Skeletal muscle satellite cell (primary cell): ENCODE measurements at regions not wholly inside any gene's neighbourhood (a gene's known extent, or its start where the extent isn't known, plus 50 kb on each side); places are given as distances from the start of the nearest gene placed in this dataset.
"Not testable (repeated sequence)": the region's sequence is repeated elsewhere in the genome, so short reads cannot be mapped to it uniquely, and the experiment has no call there.

Experiments
- H3K27me3 ChIP-seq: 2 replicates; pipeline ENCODE4 v1.7.0; 2013; ENCODE audit warnings: low read length; ENCODE audit not compliant: control insufficient read depth, insufficient read depth
- H3K36me3 ChIP-seq: 2 replicates; pipeline ENCODE4 v1.7.0; 2013; ENCODE audit warnings: mild to moderate bottlenecking, control low read depth, low read length; ENCODE audit not compliant: insufficient read depth
- H3K4me1 ChIP-seq: 2 replicates; pipeline ENCODE4 v1.7.0; 2013; ENCODE audit warnings: low read length; ENCODE audit not compliant: control insufficient read depth, insufficient read depth
- H3K4me2 ChIP-seq: 2 replicates; pipeline ENCODE4 v1.7.0; 2013; ENCODE audit warnings: mild to moderate bottlenecking, low read length
- H3K4me3 ChIP-seq: 2 replicates; pipeline ENCODE4 v1.7.0; 2013; ENCODE audit warnings: low read length
- H3K9ac ChIP-seq: 2 replicates; pipeline ENCODE4 v1.7.0; 2013; ENCODE audit warnings: mild to moderate bottlenecking, low read depth, low read length, moderate library complexity
- H3K9me3 ChIP-seq: replicated peaks from 2 replicates; pipeline ENCODE4 v1.7.0; 2013; ENCODE audit warnings: mild to moderate bottlenecking, control low read depth, low read length

DNA sequence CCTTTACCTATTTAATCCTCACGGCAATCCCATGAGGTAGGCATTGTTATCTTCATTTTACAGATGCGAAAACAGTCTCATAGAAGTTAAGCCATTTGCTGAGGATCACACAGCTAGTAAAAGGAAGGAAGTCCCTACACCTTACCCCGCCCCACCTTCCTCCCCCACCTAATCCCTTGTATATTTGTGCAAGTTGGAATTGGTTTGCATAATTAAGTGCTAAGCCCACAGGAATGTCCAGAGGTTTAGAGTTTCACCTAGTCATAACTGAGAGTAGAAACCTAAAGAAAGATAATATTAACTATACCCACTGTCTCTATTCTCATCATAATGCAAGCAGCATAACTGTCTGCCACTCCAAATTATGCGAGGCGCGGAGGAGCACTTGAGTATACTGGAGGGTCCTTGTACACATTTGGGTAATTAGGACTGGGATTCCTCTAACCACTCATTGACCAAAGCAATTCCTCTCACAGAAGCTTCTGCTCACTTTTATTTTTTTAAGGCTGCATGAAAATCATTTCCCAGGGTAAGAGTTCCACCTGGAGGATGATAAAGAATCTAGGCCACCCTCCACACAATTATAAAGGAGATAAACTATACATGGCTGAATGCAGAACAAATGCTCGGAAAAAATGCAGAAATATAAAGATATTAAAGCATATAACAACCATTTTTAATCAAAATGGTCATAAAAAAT lies 199.9 kb downstream of the FAM181B start:
- no peaks in the 10 kb centered on the region for H3K9me3 ChIP-seq
- H3K4me2 ChIP-seq: no peak overlapping the region

GRCh38 chr11:82529936-82530335 lies 203.7 kb downstream of the FAM181B start:
- no peaks in the 10 kb centered on the region for H3K4me1 ChIP-seq
- no peaks in the 10 kb centered on the region for H3K27me3 ChIP-seq
- H3K9ac ChIP-seq: no peak overlapping the region
- no peak overlapping the region for H3K4me2 ChIP-seq
- no peaks in the 10 kb centered on the region for H3K9me3 ChIP-seq
- H3K36me3 ChIP-seq: no peaks in the 10 kb centered on the region
- no peak overlapping the region for H3K4me3 ChIP-seq

More for the DNA sequence above, 199.9 kb downstream of the FAM181B start:
- Histone ChIP-seq H3K27me3 (no peaks in the 10 kb centered on the region), H3K4me1 (no peaks in the 10 kb centered on the region), H3K4me3 (no peak overlapping the region), H3K36me3 (no peaks in the 10 kb centered on the region), H3K9ac (no peak overlapping the region)

GRCh38 chr11:82527081-82527584 lies 206.5 kb downstream of the FAM181B start:
- Histone ChIP-seq H3K4me1 (no peaks in the 10 kb centered on the region), H3K4me3 (no peak overlapping the region), H3K4me2 (no peak overlapping the region), H3K27me3 (no peaks in the 10 kb centered on the region), H3K9me3 (no peaks in the 10 kb centered on the region), H3K9ac (no peak overlapping the region), H3K36me3 (no peaks in the 10 kb centered on the region)

DNA sequence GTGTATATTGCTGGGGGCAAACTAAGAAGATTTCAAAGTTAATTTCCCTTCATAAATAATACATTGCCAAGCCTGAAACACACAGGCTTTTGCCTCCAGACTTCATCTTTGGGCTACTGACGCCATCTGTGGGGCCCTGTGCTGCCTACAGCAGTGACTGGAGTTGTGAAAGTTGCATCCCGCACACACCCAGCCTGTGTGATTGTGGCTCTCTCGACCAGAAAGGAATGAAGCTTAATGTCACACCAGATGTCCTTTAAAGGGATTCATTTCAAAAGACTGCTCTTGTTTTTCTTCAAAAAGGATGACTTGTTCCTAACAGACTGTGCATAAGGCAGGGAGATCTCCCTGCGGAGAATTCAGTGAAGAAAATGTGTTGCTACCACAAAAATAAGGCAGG lies 210.5 kb downstream of the FAM181B start:
- Histone ChIP-seq H3K4me3 (no peak overlapping the region), H3K9ac (no peak overlapping the region), H3K36me3 (no peaks in the 10 kb centered on the region), H3K9me3 (no peaks in the 10 kb centered on the region), H3K4me2 (no peak overlapping the region), H3K4me1 (peaks cover 7% of the 10 kb centered on the region), H3K27me3 (no peaks in the 10 kb centered on the region)

DNA sequence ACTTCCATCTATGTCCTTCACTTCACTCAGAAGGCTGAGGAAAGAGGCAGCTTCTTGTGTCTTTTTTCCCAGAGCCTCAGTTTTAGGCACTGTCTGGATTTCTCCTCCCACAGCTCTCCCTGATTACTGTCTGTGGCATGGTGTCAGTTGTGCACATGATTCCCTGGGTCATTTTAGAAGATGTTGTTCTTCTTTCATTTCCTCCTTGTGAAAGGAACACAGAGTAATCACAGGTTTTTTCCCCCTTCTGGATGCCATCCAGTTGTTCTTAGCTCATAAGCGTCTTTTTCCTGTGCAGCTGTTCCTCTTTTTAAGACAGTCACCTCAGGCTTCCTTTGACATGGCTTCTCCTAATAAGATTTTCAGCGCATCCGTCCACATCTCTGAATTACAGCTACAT lies 212.2 kb downstream of the FAM181B start:
- no peak overlapping the region for H3K4me2 ChIP-seq
- H3K9ac ChIP-seq: no peak overlapping the region
- H3K9me3 ChIP-seq: no peaks in the 10 kb centered on the region
- H3K4me3 ChIP-seq: no peak overlapping the region
- no peaks in the 10 kb centered on the region for H3K36me3 ChIP-seq
- H3K27me3 ChIP-seq: no peaks in the 10 kb centered on the region
- peaks cover 7% of the 10 kb centered on the region for H3K4me1 ChIP-seq

DNA sequence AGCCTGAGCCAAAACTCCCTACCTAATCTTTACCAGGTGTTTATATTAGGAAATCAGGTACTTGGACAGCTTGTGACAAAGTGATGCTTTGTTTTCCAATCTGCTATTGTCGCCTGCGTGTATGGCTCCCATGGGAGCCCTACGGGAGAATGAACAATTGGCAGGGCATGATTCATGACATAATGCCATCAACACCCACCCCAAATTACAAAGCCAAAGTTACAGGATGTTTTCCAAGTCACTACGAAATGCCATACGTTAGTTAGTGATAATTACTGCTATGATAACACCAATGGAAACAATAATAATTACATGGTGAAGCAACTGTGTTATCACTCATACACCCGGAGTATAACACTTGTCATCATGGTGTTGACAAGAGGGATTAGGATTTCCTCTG lies 226.4 kb downstream of the FAM181B start:
- H3K4me2 ChIP-seq: no peak overlapping the region
- no peaks in the 10 kb centered on the region for H3K36me3 ChIP-seq
- H3K4me1 ChIP-seq: no peaks in the 10 kb centered on the region
- no peaks in the 10 kb centered on the region for H3K27me3 ChIP-seq
- no peak overlapping the region for H3K9ac ChIP-seq
- no peak overlapping the region for H3K4me3 ChIP-seq
- no peaks in the 10 kb centered on the region for H3K9me3 ChIP-seq

DNA sequence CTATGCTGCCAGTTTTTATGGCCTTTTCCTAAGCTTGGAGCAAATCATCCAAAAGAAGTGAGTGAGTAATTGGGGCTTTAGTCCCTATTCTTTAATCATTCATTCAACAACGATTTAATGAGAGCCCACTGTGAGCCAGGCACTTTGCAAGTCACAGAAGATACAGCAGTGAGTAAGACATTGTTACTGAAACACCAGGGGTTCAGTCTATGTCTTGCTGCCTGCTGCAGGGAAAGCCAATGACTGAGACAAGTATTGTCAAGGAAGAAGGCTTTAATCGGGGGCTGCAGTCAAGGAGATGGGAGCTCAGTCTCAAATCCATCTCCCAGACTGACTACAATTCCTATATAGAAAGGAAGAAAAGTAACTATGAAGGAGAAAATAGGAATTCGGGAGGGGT lies 228.3 kb downstream of the FAM181B start:
- H3K4me3 ChIP-seq: no peak overlapping the region
- no peak overlapping the region for H3K9ac ChIP-seq
- H3K4me2 ChIP-seq: no peak overlapping the region
- no peaks in the 10 kb centered on the region for H3K9me3 ChIP-seq
- no peaks in the 10 kb centered on the region for H3K36me3 ChIP-seq
- no peaks in the 10 kb centered on the region for H3K27me3 ChIP-seq
- no peaks in the 10 kb centered on the region for H3K4me1 ChIP-seq

DNA sequence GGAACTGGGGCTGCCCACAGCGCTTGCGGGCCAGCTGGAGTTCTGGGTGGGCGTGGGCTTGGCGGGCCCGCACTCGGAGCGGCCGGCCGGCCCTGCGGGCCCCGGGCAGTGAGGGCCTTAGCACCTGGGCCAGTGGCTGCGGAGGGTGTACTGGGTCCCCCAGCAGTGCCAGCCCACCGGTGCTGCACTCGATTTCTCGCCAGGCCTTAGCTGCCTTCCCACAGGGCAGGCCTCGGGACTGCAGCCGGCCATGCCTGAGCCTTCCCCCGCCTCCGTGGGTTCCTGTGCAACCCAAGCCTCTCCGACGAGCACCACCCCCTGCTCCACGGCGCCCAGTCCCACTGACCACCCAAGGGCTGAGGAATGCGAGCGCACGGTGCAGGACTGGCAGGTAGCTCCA lies 232.5 kb downstream of the FAM181B start:
- not testable (repeated sequence) for H3K4me2 ChIP-seq, H3K36me3 ChIP-seq, H3K4me3 ChIP-seq, H3K9ac ChIP-seq, H3K4me1 ChIP-seq, H3K27me3 ChIP-seq, H3K9me3 ChIP-seq

GRCh38 chr11:82494988-82495432 lies 238.7 kb downstream of the FAM181B start:
- Histone ChIP-seq H3K27me3 (no peaks in the 10 kb centered on the region), H3K9me3 (peaks cover 7% of the 10 kb centered on the region), H3K36me3 (no peaks in the 10 kb centered on the region), H3K9ac (no peak overlapping the region), H3K4me3 (no peak overlapping the region), H3K4me1 (no peaks in the 10 kb centered on the region), H3K4me2 (no peak overlapping the region)

DNA sequence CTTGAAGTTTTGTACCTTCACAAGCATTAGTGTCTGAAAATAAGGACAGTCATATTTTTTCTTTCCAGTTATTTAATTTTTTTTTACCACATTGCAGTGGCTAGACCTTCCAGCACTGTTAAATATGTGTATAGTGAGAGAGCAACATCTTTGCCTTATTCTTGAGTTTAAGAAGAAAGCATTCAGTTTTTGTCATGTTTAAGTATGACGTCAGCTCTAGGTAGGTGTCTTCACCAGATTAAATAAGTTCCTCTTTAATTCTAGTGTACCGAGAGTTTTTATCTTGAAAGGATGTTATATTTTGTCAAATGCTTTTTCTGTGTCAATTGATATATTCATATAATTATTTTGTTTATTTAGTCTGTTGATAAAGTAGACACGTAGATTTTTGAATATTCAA lies 258.8 kb downstream of the FAM181B start:
- Histone ChIP-seq H3K4me2 (no peak overlapping the region), H3K9me3 (no peaks in the 10 kb centered on the region), H3K9ac (no peak overlapping the region), H3K4me1 (no peaks in the 10 kb centered on the region), H3K36me3 (no peaks in the 10 kb centered on the region), H3K4me3 (no peak overlapping the region), H3K27me3 (no peaks in the 10 kb centered on the region)

- H3K9ac ChIP-seq: no peak overlapping the region
- H3K4me2 ChIP-seq: no peak overlapping the region
- H3K9me3 ChIP-seq: no peaks in the 10 kb centered on the region
- no peaks in the 10 kb centered on the region for H3K36me3 ChIP-seq
- H3K4me3 ChIP-seq: no peak overlapping the region
- no peaks in the 10 kb centered on the region for H3K27me3 ChIP-seq
- no peaks in the 10 kb centered on the region for H3K4me1 ChIP-seq
Observed at GRCh38 chr11:82465481-82465880, 268.2 kb downstream of the FAM181B start.

GRCh38 chr11:82462608-82463242 lies 270.9 kb downstream of the FAM181B start:
- Histone ChIP-seq H3K4me2 (no peak overlapping the region), H3K4me1 (no peaks in the 10 kb centered on the region), H3K36me3 (no peaks in the 10 kb centered on the region), H3K9me3 (no peaks in the 10 kb centered on the region), H3K4me3 (no peak overlapping the region), H3K9ac (no peak overlapping the region), H3K27me3 (no peaks in the 10 kb centered on the region)
